HG03432 (cell line): ENCODE measurements at regions not wholly inside any gene's neighbourhood (a gene's known extent, or its start where the extent isn't known, plus 50 kb on each side); places are given as distances from the start of the nearest gene placed in this dataset.
"Not testable (repeated sequence)": the region's sequence is repeated elsewhere in the genome, so short reads cannot be mapped to it uniquely, and the experiment has no call there.

ENCODE experiments used
- ATAC-seq: cut with Tn5 transposase; IDR thresholded peaks from one replicate; pipeline ENCODE4 v1.9.1; 2021; ENCODE audit warnings: mild to moderate bottlenecking, moderate library complexity; ENCODE audit not compliant: unreplicated experiment

DNA sequence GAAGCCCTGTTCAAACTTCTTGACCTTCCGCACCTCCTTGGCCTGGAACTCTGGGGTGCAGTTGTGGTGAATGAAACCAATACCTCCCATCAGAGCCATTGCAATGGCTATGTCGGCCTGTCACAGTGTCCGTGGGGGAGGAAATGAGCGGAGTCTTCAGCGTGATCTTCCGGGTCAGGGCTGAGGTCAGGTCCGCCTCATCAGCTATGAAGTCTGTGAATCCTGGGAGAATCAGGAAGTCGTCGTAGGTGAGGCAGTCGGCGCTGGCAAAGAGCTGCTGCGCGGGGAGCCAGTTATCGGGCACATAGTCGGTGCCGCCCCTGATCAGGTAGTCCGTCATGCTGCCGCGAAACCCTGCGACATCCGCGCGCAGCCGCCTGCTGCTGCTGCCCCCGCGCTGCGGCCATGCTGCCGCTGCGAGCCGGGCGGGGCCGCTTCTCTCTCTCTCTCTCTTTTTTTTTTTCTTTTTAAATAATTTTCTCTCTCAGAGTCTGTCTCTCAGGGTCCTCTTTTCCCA, 154.1 kb upstream of the ZSWIM2 start:
- ATAC-seq = no peak

DNA sequence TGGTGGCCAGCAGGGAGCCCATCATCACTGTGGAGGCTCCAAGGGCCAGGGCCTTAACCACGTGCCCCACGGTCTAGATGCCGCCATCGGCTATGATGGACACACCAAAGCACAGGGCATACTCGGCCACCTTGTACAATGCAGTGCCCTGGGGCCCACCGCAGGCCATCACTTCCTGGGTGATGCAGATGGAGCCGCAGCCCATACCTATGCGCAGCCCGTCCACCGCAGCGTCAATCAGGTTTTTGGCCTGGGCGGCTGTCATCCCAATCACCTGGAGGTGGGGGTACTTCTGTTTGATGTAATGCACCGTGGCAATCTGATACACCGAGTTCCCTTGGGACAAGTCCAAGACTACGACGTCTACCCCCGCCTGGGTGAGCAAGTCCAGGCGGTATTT, 153.3 kb upstream of the ZSWIM2 start:
- no peak for ATAC-seq

DNA sequence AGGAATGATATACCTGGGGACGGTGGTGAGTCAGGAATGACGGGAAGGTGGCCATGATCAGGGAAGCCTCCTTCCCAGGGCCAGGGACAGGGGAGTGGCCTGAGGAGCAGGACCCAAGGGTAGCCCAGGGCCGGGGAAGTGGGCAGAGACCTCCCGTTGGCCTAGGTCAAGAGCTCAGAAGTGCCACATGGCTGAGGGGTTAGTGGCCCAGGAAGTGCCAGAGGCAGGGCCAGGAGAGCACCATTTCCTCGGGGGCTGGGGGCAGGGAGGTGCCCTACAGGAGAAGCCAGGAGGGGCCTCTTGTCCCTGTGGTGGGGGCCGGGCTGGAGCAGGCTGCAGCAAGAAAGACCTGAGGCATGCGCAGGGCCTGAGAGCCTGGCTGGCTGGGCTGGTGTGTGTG, 152.3 kb upstream of the ZSWIM2 start:
- ATAC-seq = no peak

DNA sequence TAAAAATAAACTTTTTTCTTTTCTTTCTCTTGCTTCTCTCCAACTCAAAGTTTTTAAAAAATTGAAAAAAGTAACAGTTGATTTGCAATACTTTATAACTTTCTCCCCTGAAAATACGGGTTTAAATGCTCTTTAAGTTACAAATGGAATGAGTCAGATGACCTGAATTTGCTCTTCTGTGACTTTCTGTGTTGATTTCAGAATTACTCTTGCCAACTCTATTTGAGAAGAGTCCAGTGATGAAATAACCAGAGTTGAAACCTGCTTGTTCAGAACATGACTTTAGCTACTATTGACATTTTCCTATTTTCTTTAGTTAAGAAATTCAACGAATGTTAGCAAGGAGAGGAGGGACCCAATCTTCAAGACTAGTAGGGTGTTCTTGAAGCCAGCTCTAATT, 146.1 kb upstream of the ZSWIM2 start:
- ATAC-seq = no peak

DNA sequence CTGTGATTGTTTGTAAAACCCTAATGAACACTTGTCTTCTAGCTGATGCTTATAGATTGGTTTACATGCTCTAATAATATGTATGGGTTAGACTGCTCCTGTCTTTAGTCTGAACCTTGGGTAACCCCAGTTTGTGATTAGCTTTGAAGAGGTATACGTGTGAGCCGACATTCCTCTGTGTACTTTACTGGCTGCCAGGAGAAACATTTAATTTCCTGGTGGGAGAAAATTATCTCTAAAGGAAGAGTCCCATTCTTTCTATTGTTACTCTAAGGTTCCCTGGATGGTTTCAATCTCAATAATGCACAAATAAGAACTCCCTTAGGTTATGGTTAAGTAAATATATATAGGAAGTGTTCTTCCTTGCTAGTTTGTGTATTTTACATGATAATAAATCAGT, 143.6 kb upstream of the ZSWIM2 start:
- ATAC-seq = no peak

DNA sequence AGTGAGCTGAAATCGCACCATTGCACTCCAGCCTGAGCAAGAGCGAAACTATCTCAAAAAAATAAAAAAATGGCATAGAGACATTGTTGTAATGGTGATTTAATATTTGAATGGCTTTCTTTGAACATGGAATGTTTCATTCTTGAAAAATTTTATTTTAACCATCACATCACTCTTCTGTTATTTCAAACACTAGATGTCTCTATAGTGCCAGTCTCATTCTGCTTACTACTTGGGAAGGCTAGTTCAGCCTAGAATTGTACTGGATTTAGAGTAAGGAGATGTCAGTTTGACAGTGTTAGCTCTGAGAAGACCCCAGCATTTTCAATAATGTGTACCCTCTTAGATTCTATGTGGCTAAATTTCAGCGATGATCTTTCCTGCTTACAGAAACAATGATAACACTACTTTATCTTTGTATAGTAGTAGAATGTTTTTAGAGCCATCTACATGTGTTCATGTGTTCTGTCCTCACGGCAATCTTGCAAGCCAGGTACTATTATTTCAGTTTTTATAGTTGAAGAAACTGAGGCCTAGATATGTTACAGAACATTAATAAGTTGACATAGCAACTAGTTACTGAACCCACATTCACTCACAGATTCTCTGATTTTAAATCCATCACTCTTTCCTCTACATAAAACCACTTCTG, 142.9 kb upstream of the ZSWIM2 start:
- no peak for ATAC-seq

DNA sequence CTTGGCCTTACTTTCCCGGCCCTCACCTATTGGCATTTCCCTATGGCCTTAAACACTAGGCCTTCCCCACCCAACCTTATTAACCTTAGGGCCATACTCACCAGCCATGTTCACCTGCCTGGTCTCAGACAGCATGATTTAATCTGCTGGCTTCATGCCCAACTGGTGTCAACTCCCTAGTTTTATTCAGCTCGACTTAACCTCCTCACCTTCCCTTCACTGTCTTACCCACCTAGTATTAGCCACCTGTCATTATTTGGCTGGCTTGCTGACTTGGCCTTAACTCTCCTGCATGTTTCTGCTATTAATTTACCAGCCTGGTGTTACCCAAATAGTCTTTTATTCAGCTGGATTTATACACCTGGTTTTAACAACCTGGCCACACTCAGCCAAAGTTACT, 136.0 kb upstream of the ZSWIM2 start:
- ATAC-seq = no peak

DNA sequence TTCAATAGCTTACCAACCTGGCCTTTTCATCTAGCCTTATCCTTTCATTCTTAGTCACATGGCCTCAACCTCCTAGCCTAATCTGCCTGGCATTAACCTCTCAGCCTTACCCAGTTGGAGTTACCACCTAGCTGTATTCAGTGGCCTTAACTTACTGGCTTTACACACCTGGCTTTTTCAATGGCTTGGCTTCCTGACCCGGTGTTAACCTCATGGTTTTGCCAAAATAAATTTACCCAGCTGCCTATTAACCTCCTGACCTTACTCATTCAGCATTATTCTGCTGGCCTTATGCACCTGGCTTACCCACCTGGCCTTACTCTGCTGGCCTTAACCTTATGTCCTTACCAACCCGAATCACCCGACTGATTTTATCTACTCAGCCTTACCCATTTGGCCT, 135.5 kb upstream of the ZSWIM2 start:
- no peak for ATAC-seq

DNA sequence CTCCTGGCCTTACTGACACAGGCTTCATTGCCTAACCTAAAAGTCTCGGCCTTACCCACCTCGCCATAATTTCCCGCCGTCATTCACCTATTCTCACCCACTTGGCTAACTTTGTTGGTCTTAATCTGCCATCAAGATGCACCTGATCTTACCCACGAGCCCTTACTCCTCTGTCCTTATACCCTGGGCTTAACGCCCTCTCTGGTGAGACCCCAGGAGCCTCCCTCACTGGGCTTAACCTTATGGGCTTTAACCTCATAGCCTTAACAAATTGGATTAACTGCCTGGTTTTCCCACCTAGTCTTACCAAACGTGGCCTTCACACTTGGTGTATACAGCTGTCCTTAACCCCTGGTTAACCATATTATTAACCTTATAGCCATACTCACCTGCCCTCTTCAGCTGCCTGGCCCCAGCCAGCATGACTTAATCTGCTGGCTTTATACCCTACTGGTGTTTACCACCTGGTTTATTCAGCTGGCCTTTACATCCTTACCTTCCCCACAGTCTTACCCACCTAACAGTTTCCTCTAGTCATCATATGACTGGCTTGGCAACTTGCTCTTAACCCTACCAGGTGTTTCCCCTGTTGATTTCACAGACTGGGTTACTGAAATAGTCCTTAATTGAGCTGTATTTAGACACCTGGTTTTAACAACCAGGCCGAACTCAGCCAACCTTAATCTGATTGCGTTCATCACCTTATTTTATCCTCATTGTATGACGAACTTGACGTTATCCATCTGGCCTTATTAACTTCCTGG, 132.0 kb upstream of the ZSWIM2 start:
- ATAC-seq = no peak

DNA sequence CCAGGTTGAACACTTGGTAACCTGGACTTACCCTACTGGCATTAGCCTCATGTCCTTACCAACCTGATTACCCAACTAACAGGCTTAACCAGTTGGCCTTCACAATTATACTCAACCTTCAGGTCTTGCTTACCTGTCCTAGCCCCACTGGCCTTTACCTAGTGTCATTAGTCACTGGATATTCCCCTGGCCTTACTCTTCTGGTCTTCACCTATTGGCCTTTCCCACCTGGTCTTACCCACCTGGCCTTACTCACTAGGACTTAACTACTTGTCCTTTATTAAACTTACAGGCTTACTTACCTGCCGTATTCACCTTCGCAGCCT, 131.1 kb upstream of the ZSWIM2 start:
- ATAC-seq = no peak

DNA sequence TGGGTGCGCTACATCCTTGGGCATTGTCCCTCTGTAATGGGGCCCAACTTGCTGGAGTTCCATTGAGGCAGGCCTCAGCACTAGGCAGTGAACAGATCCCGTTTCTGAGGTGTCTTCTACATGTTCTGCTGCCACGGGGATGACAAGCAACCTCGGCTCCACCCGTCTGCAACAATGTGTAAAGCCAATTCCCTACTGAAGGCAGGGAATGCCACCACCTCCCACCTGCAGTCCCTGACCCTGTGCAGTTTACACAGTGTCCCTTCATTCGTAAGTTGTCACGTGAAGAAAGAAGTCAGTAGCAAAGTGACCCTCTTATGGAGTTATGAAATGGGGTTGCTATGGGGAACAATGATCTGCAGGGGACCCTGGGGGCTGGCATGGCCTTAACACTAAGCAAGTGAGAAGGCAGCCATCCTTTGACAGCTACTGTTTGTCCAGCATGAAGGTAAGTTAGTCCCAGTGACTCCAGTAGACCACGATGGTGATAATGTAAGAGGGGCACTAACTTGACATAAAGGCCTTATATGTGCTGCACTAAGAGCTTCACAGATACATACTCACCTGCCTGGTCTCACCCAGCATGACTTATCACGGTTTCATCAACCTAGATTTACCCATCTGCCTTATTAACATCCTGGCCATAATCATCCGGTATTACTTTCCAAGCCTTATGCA, 130.6 kb upstream of the ZSWIM2 start:
- ATAC-seq = no peak

DNA sequence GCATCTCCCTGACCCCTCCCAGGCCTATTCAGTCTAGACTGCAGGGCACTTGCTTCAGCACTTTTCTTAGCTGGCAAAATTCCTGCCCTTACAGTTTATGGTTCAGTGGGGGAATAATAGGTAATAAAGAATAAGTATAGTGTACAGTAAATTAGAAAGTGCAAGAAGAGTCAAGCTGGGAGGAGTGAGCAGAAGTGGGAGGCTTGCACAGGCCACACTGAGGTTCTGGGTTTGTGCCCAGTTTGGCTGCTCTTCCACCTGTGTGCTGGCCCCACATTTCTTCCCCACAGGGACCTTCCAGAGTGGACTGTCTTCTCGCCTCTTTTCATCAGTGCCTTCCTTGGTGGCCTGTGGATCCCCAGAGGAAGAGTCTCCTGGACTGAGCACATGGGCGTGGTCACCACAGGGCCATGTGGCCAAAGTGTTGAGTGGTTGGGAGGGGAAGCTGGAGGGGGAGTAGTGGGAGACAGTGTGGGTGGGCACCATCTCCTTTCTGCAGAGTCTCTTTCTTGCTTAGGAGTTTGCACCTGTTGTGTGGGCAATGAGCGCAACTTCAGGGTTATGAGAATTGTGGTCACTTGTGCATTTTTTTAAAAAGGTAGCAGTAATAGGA, 128.6 kb upstream of the ZSWIM2 start:
- peak; percentile 62 for ATAC-seq

DNA sequence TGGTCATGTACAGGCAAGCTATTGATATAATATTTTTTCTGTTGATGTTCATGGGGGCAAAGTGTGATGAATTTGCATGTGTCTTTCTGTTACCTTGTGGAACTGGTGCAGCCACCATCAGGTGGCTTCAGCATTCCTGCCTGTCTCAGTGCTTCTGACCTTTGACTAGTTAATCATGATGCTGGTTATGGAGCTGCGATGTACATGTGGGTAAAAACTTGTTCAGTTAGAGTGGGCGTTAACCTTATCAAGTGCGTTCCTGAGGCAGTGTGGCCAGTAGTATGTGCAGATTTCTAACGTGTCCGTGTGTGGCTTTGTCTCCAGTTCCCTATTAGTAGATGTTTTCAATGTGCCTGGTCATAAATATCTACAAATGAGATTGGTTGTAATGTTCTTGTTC, 127.4 kb upstream of the ZSWIM2 start:
- ATAC-seq = no peak

DNA sequence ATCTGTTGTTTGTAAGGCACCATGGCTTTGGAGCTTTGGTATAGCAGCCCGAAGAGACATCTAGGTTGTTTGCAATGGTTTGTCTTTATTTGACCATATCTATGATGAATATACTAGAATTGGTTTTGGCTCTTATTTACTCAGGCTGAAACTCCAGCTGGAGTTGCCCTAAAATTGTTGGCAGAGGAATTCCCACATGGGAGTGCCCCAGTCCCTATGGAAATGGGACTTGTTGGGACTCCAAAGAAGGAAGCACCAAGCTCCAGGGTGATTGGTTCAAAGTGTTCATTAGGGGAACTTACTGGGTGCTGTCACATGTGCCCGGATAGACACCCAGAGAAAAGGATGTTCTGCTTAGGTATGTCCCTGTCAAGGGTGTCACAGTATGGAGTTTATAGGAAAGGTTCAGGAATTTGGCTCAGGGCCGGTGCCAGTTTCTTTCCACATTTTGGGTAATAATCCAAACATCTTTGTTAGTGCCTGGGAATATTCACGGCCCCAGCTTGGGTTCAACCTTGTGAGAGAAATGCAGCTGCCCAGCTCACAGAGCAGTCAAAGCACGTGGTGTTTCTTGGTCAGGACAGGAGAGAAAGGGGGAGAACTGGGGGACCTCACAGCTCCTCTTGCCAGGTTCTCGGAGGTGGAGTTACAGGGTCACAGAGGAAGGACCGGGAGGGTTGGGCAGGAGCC, 123.5 kb upstream of the ZSWIM2 start:
- ATAC-seq = no peak

DNA sequence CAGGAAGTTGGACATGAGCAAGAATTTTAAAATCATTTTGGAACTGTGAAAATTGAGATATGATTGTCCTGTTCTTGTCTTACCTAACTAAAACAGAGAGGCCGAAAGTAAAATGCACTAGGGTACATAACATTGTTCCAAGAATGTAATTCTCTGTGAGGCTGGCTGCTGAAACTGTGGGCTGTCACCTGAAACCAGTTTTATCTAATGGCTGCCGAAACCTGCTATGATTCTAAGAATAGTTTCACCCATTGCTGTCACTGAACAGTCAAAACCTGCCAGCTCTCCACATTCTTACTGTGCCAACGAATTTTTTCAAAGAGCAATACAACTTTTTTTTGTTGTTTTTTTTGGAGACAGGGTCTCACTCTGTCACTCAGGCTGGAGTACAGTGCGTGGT, 119.3 kb upstream of the ZSWIM2 start:
- peak; percentile 95 for ATAC-seq

DNA sequence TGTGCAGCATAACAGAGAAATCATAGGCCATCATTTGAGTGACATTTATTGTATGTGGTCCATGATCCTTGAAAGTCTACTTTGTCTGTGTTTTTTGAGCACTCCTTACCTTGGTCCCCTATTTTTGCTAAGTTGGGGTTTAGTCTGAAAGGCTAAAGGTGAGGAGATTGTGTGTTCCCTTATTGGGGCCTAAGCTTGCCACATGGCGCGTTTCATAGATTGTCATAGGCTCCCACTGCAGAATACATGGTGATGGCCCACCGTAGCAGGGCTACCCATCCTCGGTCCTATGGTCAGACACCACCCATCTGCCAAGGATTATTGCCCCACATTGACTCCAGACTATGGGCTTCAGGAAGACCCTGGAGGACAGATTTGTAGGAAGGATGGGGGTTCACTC, 117.0 kb upstream of the ZSWIM2 start:
- ATAC-seq = no peak

DNA sequence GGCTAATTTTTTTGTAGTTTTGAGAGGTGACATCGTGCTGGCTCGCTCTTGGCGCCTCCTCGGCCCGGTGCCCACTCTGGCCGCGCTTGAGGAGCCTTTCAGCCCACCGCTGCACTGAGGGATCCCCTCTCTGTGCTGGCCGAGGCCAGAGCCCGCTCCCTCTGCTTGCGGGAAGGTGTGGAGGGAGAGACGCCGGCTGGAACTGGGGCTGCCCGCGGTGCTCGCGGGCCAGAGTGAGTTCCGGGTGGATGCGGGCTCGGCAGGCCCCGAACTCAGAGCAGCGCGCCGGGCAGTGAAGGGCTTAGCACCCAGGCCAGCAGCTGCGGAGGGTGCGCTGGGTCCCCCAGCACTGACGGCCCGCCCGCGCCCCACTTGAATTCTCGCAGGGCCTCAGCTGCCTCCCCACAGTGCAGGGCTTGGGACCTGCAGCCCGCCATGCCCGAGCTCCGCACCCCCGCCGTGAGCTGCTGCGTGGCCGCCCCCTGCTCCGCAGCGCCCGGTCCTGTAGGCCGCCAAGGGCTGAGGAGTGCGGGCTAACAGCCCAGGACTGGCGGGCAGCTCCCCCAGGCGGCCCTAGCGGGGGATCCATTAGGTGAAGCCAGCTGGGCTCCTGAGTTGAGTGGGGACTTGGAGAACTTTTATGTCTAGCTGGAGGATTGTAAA, 113.2 kb upstream of the ZSWIM2 start:
- no peak for ATAC-seq

DNA sequence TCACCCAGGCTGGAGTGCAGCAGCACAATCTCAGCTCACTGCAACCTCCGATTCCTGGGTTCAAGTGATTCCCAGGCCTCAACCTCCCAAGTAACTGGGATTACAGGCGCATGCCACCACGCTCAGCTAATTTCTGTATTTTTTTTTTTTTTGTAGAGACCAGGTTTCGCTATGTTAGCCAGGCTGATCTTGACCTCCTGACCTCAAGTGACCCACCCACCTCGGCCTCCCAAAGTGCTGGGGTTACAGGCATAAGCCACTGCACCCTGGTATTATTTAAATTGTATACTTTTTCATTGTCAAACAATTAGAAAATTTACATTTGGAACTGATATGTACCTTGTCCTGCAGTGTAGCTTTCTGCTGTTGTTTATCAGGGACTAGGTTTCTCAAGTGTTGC, 111.3 kb upstream of the ZSWIM2 start:
- not testable (repeated sequence) for ATAC-seq

DNA sequence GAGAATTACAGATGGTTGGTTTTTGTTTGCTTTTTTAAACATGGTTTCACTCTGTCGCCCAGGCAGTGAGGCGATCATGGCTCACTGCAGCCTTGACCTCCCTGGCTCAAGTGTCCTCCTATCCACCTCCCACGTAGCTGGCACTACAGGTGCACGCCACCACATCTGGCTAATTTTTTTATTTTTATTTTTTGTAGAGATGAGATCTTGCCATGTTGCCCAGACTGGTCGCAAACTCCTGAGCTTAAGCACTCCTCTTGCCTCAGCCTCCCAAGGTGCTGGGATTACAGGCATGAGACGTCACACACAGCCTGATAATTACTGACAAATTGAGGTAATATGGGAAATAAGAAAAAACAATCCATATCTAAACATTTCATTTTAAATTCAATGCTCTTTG, 110.5 kb upstream of the ZSWIM2 start:
- no peak for ATAC-seq

DNA sequence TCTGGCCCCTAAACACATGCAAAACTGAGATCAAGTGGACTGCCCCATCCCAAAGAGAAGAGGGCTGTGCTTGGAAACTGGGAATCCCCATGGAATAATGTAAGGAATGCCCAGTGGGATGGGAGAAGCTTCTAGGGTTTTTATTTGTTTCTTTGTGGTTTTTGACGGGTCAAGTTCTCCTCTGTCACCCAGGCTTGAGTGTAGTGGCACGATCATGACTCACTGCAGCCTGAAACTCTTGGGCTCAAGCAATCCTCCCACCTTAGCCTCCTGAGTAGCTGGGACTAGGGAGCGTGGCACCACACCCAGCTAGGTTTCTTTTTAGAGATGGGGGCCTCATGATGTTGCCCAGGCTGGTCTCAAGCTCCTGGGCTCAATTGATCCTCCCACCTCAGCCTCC, 101.7 kb upstream of the ZSWIM2 start:
- peak; percentile 28 for ATAC-seq
